Mammary epithelial cell (primary cell): ENCODE measurements at regions not wholly inside any gene's neighbourhood (a gene's known extent, or its start where the extent isn't known, plus 50 kb on each side); places are given as distances from the start of the nearest gene placed in this dataset.

Experiments used
- EZH2 ChIP-seq: IDR thresholded peaks from 2 replicates; pipeline ENCODE4 v1.6.1; 2012; ENCODE audit warnings: low read length, inconsistent platforms, borderline replicate concordance
- TF ChIP-seq, protein P1 (sequence below), 2 donors: IDR thresholded peaks in 1 of 2; conservative IDR thresholded peaks in 1 of 2; 2 replicates each; pipeline ENCODE4 v1.5.1; 2011 to 2012; ENCODE audit warnings: inconsistent platforms in 2 of 2, low read length in 2 of 2, mild to moderate bottlenecking in 2 of 2, control low read depth in 1 of 2, low read depth in 1 of 2; ENCODE audit not compliant: insufficient read depth in 1 of 2; ENCODE audit errors: extremely low read depth in 1 of 2

DNA sequence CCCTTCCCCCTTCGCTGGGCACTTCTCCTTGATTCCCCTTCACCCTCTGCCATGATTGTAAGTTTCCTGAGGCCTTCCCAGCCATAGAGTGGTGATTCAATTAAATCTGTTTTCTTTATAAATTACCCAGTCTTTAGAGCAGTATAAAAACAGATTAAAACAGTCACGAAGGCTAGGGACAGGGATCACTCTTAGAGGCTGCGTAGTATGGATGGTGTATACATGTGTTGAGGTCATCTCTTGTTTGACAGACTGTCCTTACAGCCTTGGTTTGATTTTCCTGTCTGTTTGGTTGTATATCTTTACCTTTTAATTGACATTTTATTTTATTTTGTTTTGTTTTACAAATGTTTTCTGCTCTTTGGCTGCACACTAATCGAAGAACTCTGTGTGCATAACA lies 1155.7 kb upstream of the CDH18 start:
- TF ChIP-seq, protein P1, sequence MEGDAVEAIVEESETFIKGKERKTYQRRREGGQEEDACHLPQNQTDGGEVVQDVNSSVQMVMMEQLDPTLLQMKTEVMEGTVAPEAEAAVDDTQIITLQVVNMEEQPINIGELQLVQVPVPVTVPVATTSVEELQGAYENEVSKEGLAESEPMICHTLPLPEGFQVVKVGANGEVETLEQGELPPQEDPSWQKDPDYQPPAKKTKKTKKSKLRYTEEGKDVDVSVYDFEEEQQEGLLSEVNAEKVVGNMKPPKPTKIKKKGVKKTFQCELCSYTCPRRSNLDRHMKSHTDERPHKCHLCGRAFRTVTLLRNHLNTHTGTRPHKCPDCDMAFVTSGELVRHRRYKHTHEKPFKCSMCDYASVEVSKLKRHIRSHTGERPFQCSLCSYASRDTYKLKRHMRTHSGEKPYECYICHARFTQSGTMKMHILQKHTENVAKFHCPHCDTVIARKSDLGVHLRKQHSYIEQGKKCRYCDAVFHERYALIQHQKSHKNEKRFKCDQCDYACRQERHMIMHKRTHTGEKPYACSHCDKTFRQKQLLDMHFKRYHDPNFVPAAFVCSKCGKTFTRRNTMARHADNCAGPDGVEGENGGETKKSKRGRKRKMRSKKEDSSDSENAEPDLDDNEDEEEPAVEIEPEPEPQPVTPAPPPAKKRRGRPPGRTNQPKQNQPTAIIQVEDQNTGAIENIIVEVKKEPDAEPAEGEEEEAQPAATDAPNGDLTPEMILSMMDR (conservative IDR thresholded peaks at IDR 0.05 in 1 of 2, IDR thresholded peaks at IDR 0.05 in 1 of 2; ENCODE audit: extremely low read depth in 1 of 2, insufficient read depth in 1 of 2, low read depth in 1 of 2, low read length in 2 of 2), result no peak
- no peak for TF ChIP-seq EZH2
